HG03571 (cell line): ENCODE measurements at regions not wholly inside any gene's neighbourhood (a gene's known extent, or its start where the extent isn't known, plus 50 kb on each side); places are given as distances from the start of the nearest gene placed in this dataset.

Source experiments
- ATAC-seq: cut with Tn5 transposase; IDR thresholded peaks from one replicate; pipeline ENCODE4 v1.9.1; 2021; ENCODE audit not compliant: unreplicated experiment

DNA sequence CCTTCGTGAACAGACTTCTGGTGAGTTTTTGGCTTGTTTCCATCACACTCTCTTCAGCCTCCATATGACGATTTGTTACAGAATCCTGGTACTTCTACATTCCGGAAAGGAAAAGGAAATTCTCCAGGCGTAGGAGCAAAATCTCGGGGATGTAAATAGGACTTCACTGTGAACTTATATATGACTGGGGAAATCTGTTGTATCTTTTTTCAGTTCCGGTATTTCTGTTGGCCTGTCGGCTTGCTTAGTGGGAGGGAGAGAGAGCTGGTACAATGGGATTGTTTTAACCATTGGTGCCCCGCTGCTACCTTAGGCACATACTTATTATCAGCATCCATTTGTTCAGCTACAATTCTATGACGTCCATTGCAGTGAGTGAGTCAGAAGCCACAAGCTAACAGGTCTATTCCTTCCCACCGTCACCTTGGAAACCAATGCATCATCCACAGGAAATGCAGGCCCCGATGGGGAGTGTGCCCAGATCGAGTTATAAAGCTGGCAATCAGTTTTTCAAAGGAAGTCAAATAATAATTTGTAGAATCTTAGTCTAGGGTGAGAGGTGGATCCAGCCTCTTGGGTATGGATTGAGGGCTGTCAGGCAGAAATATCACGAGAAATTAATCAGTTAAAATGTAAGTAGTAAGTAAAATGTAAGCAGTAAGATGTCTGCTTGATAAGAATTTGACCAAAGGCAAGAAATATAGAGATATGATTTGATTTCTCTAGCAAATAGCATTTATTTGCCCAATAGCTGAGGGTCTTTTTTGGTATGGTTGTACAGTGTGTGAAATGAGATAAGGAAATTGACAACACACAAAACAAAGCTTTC, 92.0 kb upstream of the MKLN1 start:
- ATAC-seq = no peak

GRCh38 chr7:131236318-131236672, 91.4 kb upstream of the MKLN1 start:
- no peak for ATAC-seq

DNA sequence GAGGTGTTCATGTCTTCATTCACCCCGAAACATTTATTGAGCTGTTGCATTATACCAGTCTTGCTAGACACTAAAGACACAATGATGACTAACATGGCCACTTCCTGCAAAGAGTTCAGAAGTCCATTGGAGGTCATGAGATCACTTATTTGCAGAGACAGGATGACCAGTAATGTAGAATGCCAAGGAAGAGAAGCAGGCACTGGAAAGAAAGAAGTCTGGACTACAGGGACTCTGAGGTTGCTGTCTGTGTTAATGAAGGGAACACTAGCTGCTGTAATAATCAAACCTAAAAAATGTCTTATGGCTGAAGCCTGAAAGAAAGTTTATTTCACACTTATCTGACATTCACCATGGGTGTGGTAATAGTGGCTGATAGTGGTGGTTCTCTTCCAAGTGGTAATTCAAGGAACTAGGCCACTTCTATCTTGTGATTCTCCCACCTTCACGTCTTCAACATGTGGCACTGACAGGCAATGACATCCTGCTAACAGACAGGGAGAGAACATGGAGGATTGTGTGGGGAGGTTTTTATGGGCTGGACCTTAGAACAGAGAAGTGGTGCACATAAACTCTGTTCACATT, 89.2 kb upstream of the MKLN1 start:
- ATAC-seq = no peak

- no peak for ATAC-seq
These were observed 86.3 kb upstream of the MKLN1 start for GRCh38 chr7:131241386-131241785.

DNA sequence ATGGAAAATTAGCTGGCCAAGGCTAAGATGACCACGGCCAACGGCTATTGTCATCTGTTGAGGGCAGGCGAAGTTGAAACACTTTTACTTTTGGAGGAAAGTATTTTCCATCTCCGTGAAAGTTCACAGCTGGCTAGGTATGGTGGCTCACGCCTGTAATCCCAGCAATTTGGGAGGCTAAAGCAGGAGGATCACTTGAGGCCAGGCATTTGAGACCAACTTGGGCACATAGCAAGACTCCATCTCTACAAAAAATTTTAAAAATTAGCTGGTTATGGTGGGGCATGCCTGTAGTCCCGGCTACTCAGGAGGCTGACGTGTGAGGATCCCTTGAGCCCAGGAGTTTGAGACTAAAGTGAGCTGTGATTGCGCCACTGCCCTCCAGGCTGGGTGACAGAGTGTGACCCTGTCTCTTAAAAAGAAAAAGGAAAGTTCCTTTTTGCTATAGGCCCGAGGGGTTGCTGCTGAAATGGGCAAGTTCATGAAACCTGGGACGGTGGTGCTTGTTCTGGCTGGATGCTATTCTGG, 85.5 kb upstream of the MKLN1 start:
- no peak for ATAC-seq

GRCh38 chr7:131244259-131244852, 83.3 kb upstream of the MKLN1 start:
- ATAC-seq = no peak

GRCh38 chr7:131249003-131249402, 78.7 kb upstream of the MKLN1 start:
- ATAC-seq = no peak

GRCh38 chr7:131249483-131249882, 78.2 kb upstream of the MKLN1 start:
- ATAC-seq = no peak

GRCh38 chr7:131250331-131250730, 77.3 kb upstream of the MKLN1 start:
- no peak for ATAC-seq

DNA sequence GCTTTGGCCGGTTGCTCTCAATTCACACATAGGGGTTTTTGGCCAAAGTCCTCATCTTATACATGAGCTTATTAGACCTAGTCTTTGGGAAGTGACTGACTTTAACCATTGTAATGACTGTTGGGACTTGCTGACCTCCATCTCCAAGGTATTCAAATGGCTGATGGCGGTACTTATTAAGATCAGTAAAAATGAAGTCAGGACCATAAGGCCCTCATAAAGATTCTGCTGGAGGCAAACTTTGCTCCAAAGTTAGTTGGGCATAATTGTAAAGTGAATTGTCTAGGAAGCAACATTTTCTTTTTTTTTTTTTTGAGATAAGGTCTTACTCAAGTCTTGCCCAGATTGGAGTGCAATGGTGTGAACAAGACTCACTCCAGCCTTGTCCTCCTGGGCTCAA, 76.3 kb upstream of the MKLN1 start:
- no peak for ATAC-seq

GRCh38 chr7:131252976-131253375, 74.7 kb upstream of the MKLN1 start:
- no peak for ATAC-seq

DNA sequence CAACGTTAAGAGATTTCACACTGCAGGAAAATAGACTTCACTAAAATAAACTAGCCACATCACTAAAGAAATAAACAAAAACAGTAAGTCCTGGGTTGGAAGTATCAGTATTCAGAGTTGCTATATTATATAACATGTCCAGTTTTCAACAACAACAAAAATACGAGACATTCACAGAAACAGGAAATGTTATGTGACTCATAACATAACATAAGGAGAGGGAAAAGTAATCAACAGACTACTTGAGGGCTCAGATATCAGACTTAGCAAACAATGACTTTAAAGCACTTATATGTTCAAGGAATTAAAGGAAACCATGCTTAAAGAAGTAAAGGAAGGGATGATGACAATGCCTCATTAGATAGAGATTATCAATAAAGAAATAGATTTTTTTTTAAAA, 73.5 kb upstream of the MKLN1 start:
- no peak for ATAC-seq

DNA sequence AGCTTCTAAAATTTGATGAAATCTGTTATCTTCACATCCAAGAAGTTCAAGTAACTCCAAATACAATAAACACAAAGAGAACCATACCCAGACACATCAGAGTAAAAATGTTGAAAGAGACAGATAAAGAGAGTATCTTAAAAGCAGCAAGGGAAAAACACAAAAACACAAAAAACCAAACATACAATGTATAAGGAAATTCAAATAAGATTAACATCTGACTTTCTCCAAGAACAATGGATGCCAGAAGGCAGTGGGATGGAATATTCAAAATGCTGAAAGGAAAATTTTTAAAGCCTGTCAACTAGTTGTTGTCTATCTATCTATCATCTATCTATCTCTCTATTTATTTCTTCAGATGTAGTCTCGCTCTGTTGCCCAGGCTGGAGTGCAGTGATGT, 72.4 kb upstream of the MKLN1 start:
- no peak for ATAC-seq

GRCh38 chr7:131261476-131261994, 66.1 kb upstream of the MKLN1 start:
- no peak for ATAC-seq

DNA sequence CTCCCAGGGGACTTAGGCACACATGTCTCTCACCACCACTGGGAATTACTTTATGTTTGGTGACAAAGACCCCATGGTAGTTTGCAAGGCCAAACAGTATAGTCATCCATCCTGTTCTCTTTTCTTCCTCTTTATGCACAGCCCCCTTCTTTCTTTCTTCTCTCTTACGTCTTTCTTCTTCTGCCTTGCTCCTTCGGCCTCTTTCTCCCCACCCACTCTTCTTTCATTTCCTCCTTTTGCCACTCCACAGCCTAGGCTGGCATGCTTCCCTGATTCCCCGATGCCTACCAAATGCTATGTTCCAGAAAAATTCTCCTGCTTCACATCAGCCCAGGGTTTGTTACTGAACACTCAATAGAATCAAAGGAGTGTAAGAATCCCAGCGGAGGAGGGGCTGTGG, 62.4 kb upstream of the MKLN1 start:
- no peak for ATAC-seq

DNA sequence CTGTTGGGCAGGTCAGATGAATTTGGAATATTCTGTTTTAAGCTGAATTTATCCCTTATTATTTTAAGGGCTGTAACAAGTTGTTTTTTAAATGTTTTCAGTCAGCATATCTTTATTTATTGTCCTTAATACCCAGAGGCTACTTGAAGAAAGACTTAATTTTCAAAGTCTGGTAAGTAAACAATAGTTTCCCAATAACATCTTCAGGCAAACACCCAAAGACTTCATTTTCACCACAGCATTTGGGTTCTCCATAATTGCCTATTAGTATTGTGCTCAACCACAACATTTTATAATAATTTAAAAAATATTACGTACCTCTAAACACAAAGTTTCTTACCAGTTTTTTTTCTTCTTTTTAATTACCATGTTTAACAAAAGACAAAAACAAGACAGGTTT, 60.0 kb upstream of the MKLN1 start:
- ATAC-seq = no peak

- no peak for ATAC-seq
These were observed 58.8 kb upstream of the MKLN1 start for GRCh38 chr7:131268906-131269305.

- ATAC-seq = no peak
These were observed 55.6 kb upstream of the MKLN1 start for GRCh38 chr7:131272086-131272485.

DNA sequence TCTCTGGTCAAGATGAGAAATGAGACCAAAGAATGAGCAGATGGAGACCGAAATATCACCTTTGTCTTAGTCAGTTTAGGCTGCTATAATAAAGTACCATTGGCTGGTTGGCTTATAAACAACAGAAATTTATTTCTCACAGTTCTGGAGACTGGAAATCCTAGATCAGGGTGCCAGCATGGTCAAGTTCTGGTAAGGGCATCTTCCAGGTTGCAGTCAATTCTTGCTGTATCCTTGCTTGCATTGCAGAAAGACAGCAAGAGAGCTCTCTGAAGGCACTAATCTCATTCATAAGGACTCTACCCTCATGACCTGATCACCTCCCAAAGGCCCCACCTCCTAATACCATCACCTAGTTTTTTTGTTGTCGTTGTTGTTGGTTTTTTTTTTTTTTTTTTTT, 52.7 kb upstream of the MKLN1 start:
- no peak for ATAC-seq

GRCh38 chr7:131276190-131276589, 51.5 kb upstream of the MKLN1 start:
- no peak for ATAC-seq

DNA sequence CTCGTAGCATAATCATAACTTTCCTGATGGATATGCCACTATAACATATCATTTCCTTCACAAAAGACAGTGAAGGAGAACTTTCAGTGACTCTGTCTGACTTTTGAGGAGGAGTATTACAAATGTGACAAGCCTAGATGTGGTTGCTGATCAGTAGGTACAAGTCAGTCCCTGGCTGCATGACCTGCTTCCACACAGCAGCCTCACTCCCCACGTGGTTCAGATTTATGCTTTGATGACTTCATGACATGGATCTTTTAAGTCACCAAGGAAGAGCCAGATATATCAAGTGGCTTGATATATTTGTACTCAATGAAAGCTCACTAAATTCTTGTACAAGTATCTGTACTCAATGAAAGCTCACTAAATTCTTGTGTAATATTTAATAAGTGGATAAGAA, 50.9 kb upstream of the MKLN1 start:
- ATAC-seq = no peak
